ENCODE measurements at regions not wholly inside any gene's neighbourhood (a gene's known extent, or its start where the extent isn't known, plus 50 kb on each side); places are given as distances from the start of the nearest gene placed in this dataset.

GRCh38 chr4:181756451-181757095 lies 486.6 kb upstream of the TENM3 start:
- DNase-seq (ENCODE audit: low spot score in 2 of 2) (no peak), ATAC-seq (replicated peaks; ENCODE audit: extremely low read depth, poor library complexity, severe bottlenecking) (no peak)
- H3K27ac Mint-ChIP-seq (ENCODE audit: low read depth) = no peak overlapping the region
- H3K9me3 Mint-ChIP-seq = peaks cover 18% of the 10 kb centered on the region
- H3K4me1 Mint-ChIP-seq = no peaks in the 10 kb centered on the region
- H3K27me3 Mint-ChIP-seq = no peaks in the 10 kb centered on the region
- H3K36me3 Mint-ChIP-seq (ENCODE audit: insufficient read depth) = no peaks in the 10 kb centered on the region
- no peak overlapping the region for H3K4me3 Mint-ChIP-seq

DNA sequence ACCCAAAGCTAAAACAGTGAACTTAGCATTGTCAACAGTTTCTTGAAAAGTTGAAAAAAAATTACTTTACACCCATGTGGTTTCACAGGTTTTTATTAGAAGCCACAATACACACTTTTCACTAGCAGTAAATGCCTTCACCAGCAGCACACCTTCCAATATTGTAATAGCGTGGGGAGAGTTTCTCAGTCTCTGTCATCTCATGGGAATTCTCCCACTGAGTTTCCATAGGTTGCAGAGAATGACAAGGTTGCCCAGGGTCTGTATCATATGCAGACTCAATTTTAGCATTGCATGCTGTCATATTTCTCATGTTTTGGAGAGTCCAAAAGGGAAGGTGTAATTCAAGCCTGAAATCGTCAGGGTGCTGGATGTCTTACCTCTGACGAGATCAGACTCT lies 486.1 kb upstream of the TENM3 start:
- H3K27ac Mint-ChIP-seq (ENCODE audit: low read depth) = no peak overlapping the region
- no peaks in the 10 kb centered on the region for H3K36me3 Mint-ChIP-seq (ENCODE audit: insufficient read depth)
- peaks cover 23% of the 10 kb centered on the region for H3K9me3 Mint-ChIP-seq
- H3K27me3 Mint-ChIP-seq = no peaks in the 10 kb centered on the region
- no peak for ATAC-seq (replicated peaks; ENCODE audit: extremely low read depth, poor library complexity, severe bottlenecking)
- DNase-seq (ENCODE audit: low spot score in 2 of 2) = no peak
- H3K4me3 Mint-ChIP-seq = no peak overlapping the region
- H3K4me1 Mint-ChIP-seq = no peaks in the 10 kb centered on the region

DNA sequence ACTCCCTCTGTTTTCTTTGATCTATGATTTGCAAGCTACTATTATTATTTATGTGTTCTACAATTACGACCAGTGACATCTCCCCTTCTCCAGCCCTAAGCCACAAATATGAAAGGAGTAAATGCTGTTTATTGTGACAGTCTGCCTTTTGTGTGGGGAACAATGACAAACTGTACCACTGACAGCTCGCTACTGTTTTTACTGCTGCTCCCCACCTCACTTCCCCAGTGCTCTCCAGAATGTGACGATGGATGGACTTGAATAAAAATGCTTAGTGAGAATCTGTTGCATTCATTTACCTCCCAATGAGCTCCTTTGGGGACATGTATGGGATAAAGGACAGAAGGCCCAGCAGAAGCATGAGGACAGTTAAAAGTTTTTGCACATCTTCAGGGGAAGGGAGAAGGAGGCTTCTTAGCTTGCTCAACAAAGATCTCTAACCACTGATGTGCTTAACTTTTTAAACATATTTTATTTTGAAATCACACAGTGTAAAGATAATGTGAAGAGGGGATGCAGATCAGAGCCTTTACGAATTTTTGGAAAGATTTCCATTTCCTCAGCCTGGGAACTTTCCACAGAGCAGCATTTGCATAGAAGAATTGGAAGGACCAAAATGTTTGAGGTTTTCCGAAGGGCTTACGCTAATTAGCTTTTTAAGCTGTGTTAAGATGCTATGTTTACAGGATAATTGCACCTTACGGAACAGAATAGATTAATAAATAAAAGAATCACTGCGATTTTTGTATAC lies 485.1 kb upstream of the TENM3 start:
- Mint-ChIP-seq H3K27ac (ENCODE audit: low read depth) (no peak overlapping the region), H3K27me3 (no peaks in the 10 kb centered on the region), H3K4me3 (no peak overlapping the region), H3K9me3 (peaks cover 27% of the 10 kb centered on the region), H3K4me1 (no peaks in the 10 kb centered on the region), H3K36me3 (ENCODE audit: insufficient read depth) (no peaks in the 10 kb centered on the region)
- no peak for ATAC-seq (replicated peaks; ENCODE audit: extremely low read depth, poor library complexity, severe bottlenecking)
- DNase-seq (ENCODE audit: low spot score in 2 of 2) = no peak

DNA sequence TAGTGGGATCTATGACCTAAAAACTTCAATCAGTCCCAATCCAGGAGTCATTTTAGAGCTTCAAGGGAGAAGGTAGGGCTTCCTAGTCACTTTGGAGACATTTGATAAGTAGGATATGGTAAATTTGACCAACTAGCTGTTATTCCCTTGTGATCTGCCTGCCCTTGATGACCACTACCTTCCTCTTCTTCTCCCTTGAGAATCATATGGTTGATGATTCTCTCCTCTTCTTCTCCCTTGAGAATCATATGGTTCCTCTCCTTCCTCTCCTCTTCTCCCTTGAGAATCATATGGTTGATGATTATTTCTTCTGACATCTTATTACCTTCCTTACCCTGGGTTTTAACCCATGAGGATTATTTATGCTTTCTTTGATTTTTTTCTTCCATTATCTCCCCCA lies 482.6 kb upstream of the TENM3 start:
- no peak overlapping the region for H3K4me3 Mint-ChIP-seq
- no peaks in the 10 kb centered on the region for H3K27me3 Mint-ChIP-seq
- no peaks in the 10 kb centered on the region for H3K36me3 Mint-ChIP-seq (ENCODE audit: insufficient read depth)
- no peak for ATAC-seq (replicated peaks; ENCODE audit: extremely low read depth, poor library complexity, severe bottlenecking)
- DNase-seq (ENCODE audit: low spot score in 2 of 2) = no peak
- peaks cover 17% of the 10 kb centered on the region for H3K9me3 Mint-ChIP-seq
- H3K4me1 Mint-ChIP-seq = no peaks in the 10 kb centered on the region
- no peak overlapping the region for H3K27ac Mint-ChIP-seq (ENCODE audit: low read depth)

- no peak overlapping the region for H3K27ac Mint-ChIP-seq (ENCODE audit: low read depth)
- DNase-seq (ENCODE audit: low spot score in 2 of 2) = no peak
- H3K9me3 Mint-ChIP-seq = peaks cover 17% of the 10 kb centered on the region
- H3K4me1 Mint-ChIP-seq = no peaks in the 10 kb centered on the region
- H3K36me3 Mint-ChIP-seq (ENCODE audit: insufficient read depth) = no peaks in the 10 kb centered on the region
- no peak overlapping the region for H3K4me3 Mint-ChIP-seq
- ATAC-seq (replicated peaks; ENCODE audit: extremely low read depth, poor library complexity, severe bottlenecking) = no peak
- no peaks in the 10 kb centered on the region for H3K27me3 Mint-ChIP-seq
Measured at GRCh38 chr4:181761156-181761555, 482.0 kb upstream of the TENM3 start.

- Mint-ChIP-seq H3K9me3 (peaks cover 9% of the 10 kb centered on the region), H3K27ac (ENCODE audit: low read depth) (no peak overlapping the region), H3K4me3 (no peak overlapping the region), H3K36me3 (ENCODE audit: insufficient read depth) (no peaks in the 10 kb centered on the region), H3K4me1 (no peaks in the 10 kb centered on the region), H3K27me3 (no peaks in the 10 kb centered on the region)
- DNase-seq (ENCODE audit: low spot score in 2 of 2) = no peak
- ATAC-seq (replicated peaks; ENCODE audit: extremely low read depth, poor library complexity, severe bottlenecking) = no peak
Measured at GRCh38 chr4:181766061-181766548, 477.1 kb upstream of the TENM3 start.

DNA sequence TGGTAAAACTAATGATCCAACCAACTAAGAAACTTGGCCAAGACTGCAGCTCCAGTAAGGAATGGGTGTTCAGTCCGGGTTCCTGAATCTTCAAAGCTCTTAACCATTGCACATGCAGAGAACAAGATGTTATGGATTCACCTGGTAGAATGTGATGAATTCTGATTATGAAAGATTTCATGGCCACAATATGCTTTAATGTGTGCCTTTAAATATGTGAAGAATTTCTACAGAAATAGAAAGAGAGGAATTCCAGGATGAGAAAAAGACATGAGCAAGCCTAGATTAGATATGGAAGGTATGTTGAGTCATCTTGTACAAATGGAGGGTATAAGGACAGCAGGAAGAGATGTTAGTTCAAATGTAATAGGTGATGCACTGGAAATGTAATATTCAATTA lies 472.2 kb upstream of the TENM3 start:
- ATAC-seq (replicated peaks; ENCODE audit: extremely low read depth, poor library complexity, severe bottlenecking) (no peak), DNase-seq (ENCODE audit: low spot score in 2 of 2) (no peak)
- Mint-ChIP-seq H3K4me1 (no peaks in the 10 kb centered on the region), H3K36me3 (ENCODE audit: insufficient read depth) (no peaks in the 10 kb centered on the region), H3K9me3 (peaks cover 3% of the 10 kb centered on the region), H3K27ac (ENCODE audit: low read depth) (no peak overlapping the region), H3K4me3 (no peak overlapping the region), H3K27me3 (no peaks in the 10 kb centered on the region)

DNA sequence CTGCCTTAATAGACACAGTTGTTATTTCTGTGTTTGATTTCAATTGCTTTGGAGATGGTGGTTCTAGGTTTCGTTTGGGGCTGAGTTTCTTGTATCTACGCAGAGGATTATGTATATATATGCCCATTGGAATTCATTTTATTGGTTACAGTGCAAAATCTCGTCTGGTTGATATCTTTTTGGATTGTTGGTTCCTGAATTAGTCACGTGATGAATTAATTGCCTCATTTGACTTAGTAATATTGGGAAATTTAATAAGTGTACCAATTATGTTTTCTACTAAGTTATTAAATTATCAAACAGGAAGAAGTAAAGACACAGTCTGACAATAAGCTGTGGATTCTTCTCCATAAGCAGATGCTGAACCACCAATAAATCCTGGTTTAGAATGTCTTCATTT lies 467.9 kb upstream of the TENM3 start:
- H3K27ac Mint-ChIP-seq (ENCODE audit: low read depth) = no peak overlapping the region
- H3K27me3 Mint-ChIP-seq = no peaks in the 10 kb centered on the region
- DNase-seq (ENCODE audit: low spot score in 2 of 2) (no peak), ATAC-seq (replicated peaks; ENCODE audit: extremely low read depth, poor library complexity, severe bottlenecking) (no peak)
- H3K36me3 Mint-ChIP-seq (ENCODE audit: insufficient read depth) = peaks cover 2% of the 10 kb centered on the region
- H3K9me3 Mint-ChIP-seq = peaks cover 6% of the 10 kb centered on the region
- no peak overlapping the region for H3K4me3 Mint-ChIP-seq
- no peaks in the 10 kb centered on the region for H3K4me1 Mint-ChIP-seq

- Mint-ChIP-seq H3K9me3 (peaks cover 6% of the 10 kb centered on the region), H3K4me1 (no peaks in the 10 kb centered on the region)
Measured at GRCh38 chr4:181776264-181777054, 466.7 kb upstream of the TENM3 start.

GRCh38 chr4:181777518-181777917 lies 465.7 kb upstream of the TENM3 start:
- no peaks in the 10 kb centered on the region for H3K4me1 Mint-ChIP-seq
- peaks cover 10% of the 10 kb centered on the region for H3K9me3 Mint-ChIP-seq
- no peak overlapping the region for H3K4me3 Mint-ChIP-seq
- no peak overlapping the region for H3K27ac Mint-ChIP-seq (ENCODE audit: low read depth)
- DNase-seq (ENCODE audit: low spot score in 2 of 2) (no peak), ATAC-seq (replicated peaks; ENCODE audit: extremely low read depth, poor library complexity, severe bottlenecking) (no peak)
- no peaks in the 10 kb centered on the region for H3K27me3 Mint-ChIP-seq
- H3K36me3 Mint-ChIP-seq (ENCODE audit: insufficient read depth) = peaks cover 2% of the 10 kb centered on the region

More at GRCh38 chr4:181776264-181777054, 466.7 kb upstream of the TENM3 start:
- Mint-ChIP-seq H3K4me3 (no peak overlapping the region), H3K36me3 (ENCODE audit: insufficient read depth) (peaks cover 2% of the 10 kb centered on the region), H3K27me3 (no peaks in the 10 kb centered on the region), H3K27ac (ENCODE audit: low read depth) (no peak overlapping the region)
- no peak for DNase-seq (ENCODE audit: low spot score in 2 of 2)
- no peak for ATAC-seq (replicated peaks; ENCODE audit: extremely low read depth, poor library complexity, severe bottlenecking)

DNA sequence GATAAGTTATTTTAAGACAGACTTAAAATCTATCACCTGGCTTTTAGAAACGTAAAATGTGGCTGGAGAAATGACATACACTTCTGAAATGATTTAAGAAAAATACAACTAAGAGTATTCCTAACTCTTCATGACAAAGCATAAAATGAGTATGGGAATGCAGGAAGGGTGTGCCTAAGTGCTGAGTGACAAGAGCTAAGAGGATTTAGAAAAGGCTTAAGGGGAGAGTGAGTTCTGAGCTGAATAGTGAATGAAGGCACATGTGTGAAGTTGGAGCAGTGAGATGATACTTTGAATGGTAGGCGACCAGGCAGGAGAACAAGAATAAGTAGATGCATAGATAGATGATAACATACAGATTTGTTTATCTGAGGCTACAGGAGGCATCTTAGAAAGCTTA lies 458.3 kb upstream of the TENM3 start:
- no peaks in the 10 kb centered on the region for H3K4me1 Mint-ChIP-seq
- no peak overlapping the region for H3K4me3 Mint-ChIP-seq
- DNase-seq (ENCODE audit: low spot score in 2 of 2) = no peak
- H3K27me3 Mint-ChIP-seq = no peaks in the 10 kb centered on the region
- no peak for ATAC-seq (replicated peaks; ENCODE audit: extremely low read depth, poor library complexity, severe bottlenecking)
- H3K36me3 Mint-ChIP-seq (ENCODE audit: insufficient read depth) = no peaks in the 10 kb centered on the region
- peaks cover 19% of the 10 kb centered on the region for H3K9me3 Mint-ChIP-seq
- no peak overlapping the region for H3K27ac Mint-ChIP-seq (ENCODE audit: low read depth)

- Mint-ChIP-seq H3K27ac (ENCODE audit: low read depth) (no peak overlapping the region), H3K27me3 (no peaks in the 10 kb centered on the region), H3K36me3 (ENCODE audit: insufficient read depth) (peaks cover 1% of the 10 kb centered on the region), H3K9me3 (peaks cover 14% of the 10 kb centered on the region), H3K4me1 (no peaks in the 10 kb centered on the region), H3K4me3 (no peak overlapping the region)
- DNase-seq (ENCODE audit: low spot score in 2 of 2) (no peak), ATAC-seq (replicated peaks; ENCODE audit: extremely low read depth, poor library complexity, severe bottlenecking) (no peak)
Measured at GRCh38 chr4:181792641-181793040, 450.6 kb upstream of the TENM3 start.

Measured in central memory CD8-positive, alpha-beta T cell (primary cell).